ENCODE measurements at regions not wholly inside any gene's neighbourhood (a gene's known extent, or its start where the extent isn't known, plus 50 kb on each side); places are given as distances from the start of the nearest gene placed in this dataset.

- H3K4me3 ChIP-seq (ENCODE audit: low read depth, low read length) = no peak overlapping the region
- DNase-seq (ENCODE audit: low read depth, low spot score) = no peak
- POLR2A ChIA-PET = no interaction called here
- CTCF ChIA-PET = no interaction called here
- no peak for TF ChIP-seq CTCF (IDR thresholded peaks at IDR 0.05; ENCODE audit: insufficient read depth, low read length, missing control alignments)
Observed at GRCh38 chr4:115272594-115272993, 159.2 kb upstream of the NDST4 start.

GRCh38 chr4:115272185-115272584 is 158.8 kb upstream of the NDST4 start:
- H3K4me3 ChIP-seq (ENCODE audit: low read depth, low read length) = no peak overlapping the region
- no peak for DNase-seq (ENCODE audit: low read depth, low spot score)
- no peak for TF ChIP-seq CTCF (IDR thresholded peaks at IDR 0.05; ENCODE audit: insufficient read depth, low read length, missing control alignments)
- ChIA-PET CTCF (no interaction called here), POLR2A (no interaction called here)

GRCh38 chr4:115260195-115260594 is 146.8 kb upstream of the NDST4 start:
- TF ChIP-seq CTCF (IDR thresholded peaks at IDR 0.05; ENCODE audit: insufficient read depth, low read length, missing control alignments) = no peak
- CTCF ChIA-PET = interaction anchor here (0.6 kb wide), 1 partner anchor 27 kb away, joined by 3 read pairs; no protein-coding TSS in a partner anchor
- POLR2A ChIA-PET = no interaction called here
- no peak for DNase-seq (ENCODE audit: low read depth, low spot score)
- H3K4me3 ChIP-seq (ENCODE audit: low read depth, low read length) = no peak overlapping the region

- POLR2A ChIA-PET = no interaction called here
- CTCF ChIA-PET = no interaction called here
- no peak overlapping the region for H3K4me3 ChIP-seq (ENCODE audit: low read depth, low read length)
- TF ChIP-seq CTCF (IDR thresholded peaks at IDR 0.05; ENCODE audit: insufficient read depth, low read length, missing control alignments) = no peak
- no peak for DNase-seq (ENCODE audit: low read depth, low spot score)
Observed at GRCh38 chr4:115259642-115260041, 146.2 kb upstream of the NDST4 start.

- no peak for TF ChIP-seq CTCF (IDR thresholded peaks at IDR 0.05; ENCODE audit: insufficient read depth, low read length, missing control alignments)
- H3K4me3 ChIP-seq (ENCODE audit: low read depth, low read length) = no peak overlapping the region
- POLR2A ChIA-PET = no interaction called here
- DNase-seq (ENCODE audit: low read depth, low spot score) = no peak
- CTCF ChIA-PET = no interaction called here
Observed at GRCh38 chr4:115249808-115250207, 136.4 kb upstream of the NDST4 start.

GRCh38 chr4:115234405-115235093 is 121.1 kb upstream of the NDST4 start:
- DNase-seq (ENCODE audit: low read depth, low spot score) = no peak
- CTCF ChIA-PET = no interaction called here
- no peak for TF ChIP-seq CTCF (IDR thresholded peaks at IDR 0.05; ENCODE audit: insufficient read depth, low read length, missing control alignments)
- POLR2A ChIA-PET = no interaction called here
- no peak overlapping the region for H3K4me3 ChIP-seq (ENCODE audit: low read depth, low read length)

All from AG04449 (cell line).